D341Med (cell line): ENCODE measurements at regions not wholly inside any gene's neighbourhood (a gene's known extent, or its start where the extent isn't known, plus 50 kb on each side); places are given as distances from the start of the nearest gene placed in this dataset.
"Not testable (repeated sequence)": the region's sequence is repeated elsewhere in the genome, so short reads cannot be mapped to it uniquely, and the experiment has no call there.

Experiments used
- DNase-seq: peaks from one replicate; pipeline ENCODE4 v3.0.0; 2012; ENCODE audit warnings: low spot score

GRCh38 chr9:126057121-126057825, 269.4 kb upstream of the MVB12B start:
- DNase-seq, result peak; percentile 75

GRCh38 chr9:126058011-126058531, 268.6 kb upstream of the MVB12B start:
- peak; percentile 70 for DNase-seq

- no peak for DNase-seq
Observed at GRCh38 chr9:126058591-126058990, 268.0 kb upstream of the MVB12B start.

- no peak for DNase-seq
Observed at GRCh38 chr9:126061575-126061974, 265.1 kb upstream of the MVB12B start.

- DNase-seq, result no peak
Observed at GRCh38 chr9:126062158-126062886, 264.3 kb upstream of the MVB12B start.

GRCh38 chr9:126063326-126063725, 263.3 kb upstream of the MVB12B start:
- DNase-seq, result no peak

- DNase-seq, result no peak
Observed at GRCh38 chr9:126066131-126066530, 260.5 kb upstream of the MVB12B start.

GRCh38 chr9:126067031-126067734, 259.4 kb upstream of the MVB12B start:
- DNase-seq, result no peak

GRCh38 chr9:126068534-126069230, 257.9 kb upstream of the MVB12B start:
- DNase-seq, result no peak

- no peak for DNase-seq
Observed at GRCh38 chr9:126069400-126069955, 257.2 kb upstream of the MVB12B start.

- no peak for DNase-seq
Observed at GRCh38 chr9:126070058-126070655, 256.5 kb upstream of the MVB12B start.

GRCh38 chr9:126071076-126071750, 255.4 kb upstream of the MVB12B start:
- no peak for DNase-seq

- DNase-seq, result not testable (repeated sequence)
Observed at GRCh38 chr9:126077656-126078055, 249.0 kb upstream of the MVB12B start.

GRCh38 chr9:126080641-126081040, 246.0 kb upstream of the MVB12B start:
- DNase-seq, result no peak

GRCh38 chr9:126081746-126082145, 244.9 kb upstream of the MVB12B start:
- no peak for DNase-seq

GRCh38 chr9:126084008-126084407, 242.6 kb upstream of the MVB12B start:
- no peak for DNase-seq

- DNase-seq, result no peak
Observed at GRCh38 chr9:126084696-126085095, 241.9 kb upstream of the MVB12B start.

GRCh38 chr9:126085170-126085569, 241.5 kb upstream of the MVB12B start:
- no peak for DNase-seq

GRCh38 chr9:126088336-126088735, 238.3 kb upstream of the MVB12B start:
- no peak for DNase-seq

GRCh38 chr9:126089789-126090188, 236.8 kb upstream of the MVB12B start:
- no peak for DNase-seq

- no peak for DNase-seq
Observed at GRCh38 chr9:126093771-126094170, 232.9 kb upstream of the MVB12B start.
